Breast epithelium (tissue), 4 donors: ENCODE measurements at regions not wholly inside any gene's neighbourhood (a gene's known extent, or its start where the extent isn't known, plus 50 kb on each side); places are given as distances from the start of the nearest gene placed in this dataset.

Experiments
- DNase-seq, 2 donors: peaks; one replicate each; pipeline ENCODE4 v3.0.0-alpha.2; 2019; ENCODE audit warnings: low spot score in 2 of 2
- H3K27ac ChIP-seq, 2 donors: fragments of 200-600 bp; sonication (generic) in 1 of 2; one replicate each; pipeline ENCODE4 v1.5.1; 2016 to 2019; ENCODE audit warnings: mild to moderate bottlenecking in 1 of 2
- H3K27me3 ChIP-seq, 2 donors: fragments of 200-600 bp; sonication (generic) in 1 of 2; one replicate each; pipeline versions ENCODE4 v1.5.1 to v1.6.0; 2017 to 2019; ENCODE audit warnings: control low read depth in 1 of 2, mild to moderate bottlenecking in 1 of 2
- H3K36me3 ChIP-seq: fragments of 200-600 bp; one replicate; pipeline ENCODE4 v1.5.1; 2019
- H3K4me1 ChIP-seq, 2 donors: fragments of 200-600 bp; sonication (generic); one replicate each; pipeline ENCODE4 v1.5.1; 2016 to 2019; ENCODE audit warnings: control low read depth in 1 of 2
- H3K4me3 ChIP-seq, 3 donors: fragments of 200-600 bp; sonication (generic); 1 replicate in 2 of 3; 2 replicates in 1 of 3; pipeline ENCODE4 v1.5.1; 2016 to 2019; ENCODE audit warnings: mild to moderate bottlenecking in 3 of 3, moderate library complexity in 2 of 3
- H3K9me3 ChIP-seq, 2 donors: fragments of 200-600 bp; sonication (generic) in 1 of 2; one replicate each; pipeline ENCODE4 v1.5.1; 2016 to 2019; ENCODE audit warnings: control low read depth in 1 of 2
- POLR2A ChIP-seq: fragments of 450-650 bp; IDR thresholded peaks from one replicate; pipeline ENCODE4 v1.6.1; 2016; ENCODE audit warnings: antibody characterized with exemption, mild to moderate bottlenecking, moderate library complexity
- POLR2AphosphoS5 ChIP-seq, 3 donors: sonication (generic); formaldehyde crosslinking; IDR thresholded peaks; one replicate each; pipeline ENCODE4 v1.6.1; 2017; ENCODE audit warnings: antibody characterized with exemption in 3 of 3
- intact Hi-C: fragments of 100-400 bp; cut with DNase I; formaldehyde crosslinking; loops from one replicate; pipeline ENCODE4 v1.15.1; 2023; ENCODE audit warnings: low total_unique reads
- TF ChIP-seq, protein P1 (sequence below), 3 donors: fragments of 450-650 bp; IDR thresholded peaks; one replicate each; pipeline ENCODE4 v1.5.1; 2016 to 2017; ENCODE audit warnings: antibody characterized with exemption in 3 of 3, mild to moderate bottlenecking in 3 of 3, moderate library complexity in 3 of 3

GRCh38 chr3:176514297-176514696 lies 683.0 kb downstream of the TBL1XR1 start:
- Histone ChIP-seq H3K4me3 (no peak overlapping the region), H3K36me3 (no peaks in the 10 kb centered on the region), H3K27me3 (no peaks in the 10 kb centered on the region), H3K9me3 (peaks cover 41 to 61% of the 10 kb centered on the region in 2 donors), H3K4me1 (no peaks in the 10 kb centered on the region), H3K27ac (no peak overlapping the region)
- intact Hi-C loops, result no loop called here
- TF ChIP-seq, protein P1, sequence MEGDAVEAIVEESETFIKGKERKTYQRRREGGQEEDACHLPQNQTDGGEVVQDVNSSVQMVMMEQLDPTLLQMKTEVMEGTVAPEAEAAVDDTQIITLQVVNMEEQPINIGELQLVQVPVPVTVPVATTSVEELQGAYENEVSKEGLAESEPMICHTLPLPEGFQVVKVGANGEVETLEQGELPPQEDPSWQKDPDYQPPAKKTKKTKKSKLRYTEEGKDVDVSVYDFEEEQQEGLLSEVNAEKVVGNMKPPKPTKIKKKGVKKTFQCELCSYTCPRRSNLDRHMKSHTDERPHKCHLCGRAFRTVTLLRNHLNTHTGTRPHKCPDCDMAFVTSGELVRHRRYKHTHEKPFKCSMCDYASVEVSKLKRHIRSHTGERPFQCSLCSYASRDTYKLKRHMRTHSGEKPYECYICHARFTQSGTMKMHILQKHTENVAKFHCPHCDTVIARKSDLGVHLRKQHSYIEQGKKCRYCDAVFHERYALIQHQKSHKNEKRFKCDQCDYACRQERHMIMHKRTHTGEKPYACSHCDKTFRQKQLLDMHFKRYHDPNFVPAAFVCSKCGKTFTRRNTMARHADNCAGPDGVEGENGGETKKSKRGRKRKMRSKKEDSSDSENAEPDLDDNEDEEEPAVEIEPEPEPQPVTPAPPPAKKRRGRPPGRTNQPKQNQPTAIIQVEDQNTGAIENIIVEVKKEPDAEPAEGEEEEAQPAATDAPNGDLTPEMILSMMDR (IDR thresholded peaks at IDR 0.05), result peak in 1 of 3 donors; percentile 21
- TF ChIP-seq POLR2AphosphoS5 (IDR thresholded peaks at IDR 0.05), result no peak
- DNase-seq, result no peak

DNA sequence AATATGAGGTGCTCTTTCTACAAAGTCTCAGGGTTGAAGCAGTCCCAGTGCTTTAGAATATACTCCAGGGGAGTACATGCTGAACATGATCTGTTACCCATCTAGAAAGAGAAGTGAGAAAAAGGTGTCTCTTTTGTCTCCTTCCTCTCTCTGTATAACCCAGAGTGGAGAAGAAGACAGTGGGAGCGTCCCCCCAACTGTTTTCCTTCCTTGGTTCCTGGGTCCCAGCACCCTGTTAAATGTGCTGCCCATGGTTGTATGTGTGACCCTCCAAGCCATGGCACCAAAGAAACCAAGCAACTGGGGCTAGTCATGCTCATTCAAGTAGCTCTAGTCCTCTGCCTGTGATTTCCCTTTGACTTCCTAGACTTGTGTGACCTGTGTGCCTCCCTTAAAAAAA lies 683.7 kb downstream of the TBL1XR1 start:
- intact Hi-C loops, result no loop called here
- H3K9me3 ChIP-seq, result peaks cover 41 to 62% of the 10 kb centered on the region in 2 donors
- no peak for DNase-seq

DNA sequence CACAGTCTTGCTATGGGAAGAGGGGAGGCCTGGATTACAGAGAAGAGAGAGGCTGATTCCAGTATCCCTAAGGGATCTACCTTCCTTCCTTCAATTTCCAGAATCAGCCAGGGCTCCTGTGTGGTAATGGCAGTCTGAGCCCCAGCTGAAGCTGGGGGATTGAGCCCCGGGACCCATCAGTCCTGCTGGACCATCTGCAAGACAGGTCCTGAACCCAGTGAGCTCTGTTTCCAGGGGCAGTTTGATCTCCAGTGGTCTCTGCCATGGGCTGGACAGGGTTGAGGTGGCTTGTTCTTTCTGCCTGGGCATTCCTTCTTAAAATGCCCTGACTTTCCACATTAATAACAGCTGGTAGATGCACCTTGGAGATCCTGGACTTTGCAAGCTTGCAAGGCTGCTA lies 685.2 kb downstream of the TBL1XR1 start:
- no peak for DNase-seq
- Histone ChIP-seq H3K27ac (no peak overlapping the region), H3K4me3 (no peak overlapping the region), H3K36me3 (no peaks in the 10 kb centered on the region), H3K9me3 (peaks cover 41 to 68% of the 10 kb centered on the region in 2 donors), H3K27me3 (no peaks in the 10 kb centered on the region), H3K4me1 (no peaks in the 10 kb centered on the region)
- intact Hi-C loops, result no loop called here
- no peak for TF ChIP-seq POLR2AphosphoS5 (IDR thresholded peaks at IDR 0.05)
- TF ChIP-seq, protein P1 (IDR thresholded peaks at IDR 0.05), result no peak
- no peak for TF ChIP-seq POLR2A

More for the DNA sequence above, 683.7 kb downstream of the TBL1XR1 start:
- Histone ChIP-seq H3K27me3 (no peaks in the 10 kb centered on the region), H3K36me3 (no peaks in the 10 kb centered on the region), H3K4me3 (no peak overlapping the region), H3K4me1 (no peaks in the 10 kb centered on the region), H3K27ac (no peak overlapping the region)
- TF ChIP-seq POLR2AphosphoS5 (IDR thresholded peaks at IDR 0.05), result no peak
- TF ChIP-seq, protein P1 (IDR thresholded peaks at IDR 0.05), result no peak
- TF ChIP-seq POLR2A, result no peak

GRCh38 chr3:176510097-176510496 lies 687.2 kb downstream of the TBL1XR1 start:
- H3K27me3 ChIP-seq, result no peaks in the 10 kb centered on the region
- no peak for DNase-seq
- TF ChIP-seq, protein P1 (IDR thresholded peaks at IDR 0.05), result no peak
- TF ChIP-seq POLR2A, result no peak
- no peak for TF ChIP-seq POLR2AphosphoS5 (IDR thresholded peaks at IDR 0.05)
- no peak overlapping the region for H3K27ac ChIP-seq
- no peak overlapping the region for H3K4me3 ChIP-seq
- intact Hi-C loops, result no loop called here
- H3K36me3 ChIP-seq, result no peaks in the 10 kb centered on the region
- peaks cover 37 to 57% of the 10 kb centered on the region in 2 donors for H3K9me3 ChIP-seq
- no peaks in the 10 kb centered on the region for H3K4me1 ChIP-seq

DNA sequence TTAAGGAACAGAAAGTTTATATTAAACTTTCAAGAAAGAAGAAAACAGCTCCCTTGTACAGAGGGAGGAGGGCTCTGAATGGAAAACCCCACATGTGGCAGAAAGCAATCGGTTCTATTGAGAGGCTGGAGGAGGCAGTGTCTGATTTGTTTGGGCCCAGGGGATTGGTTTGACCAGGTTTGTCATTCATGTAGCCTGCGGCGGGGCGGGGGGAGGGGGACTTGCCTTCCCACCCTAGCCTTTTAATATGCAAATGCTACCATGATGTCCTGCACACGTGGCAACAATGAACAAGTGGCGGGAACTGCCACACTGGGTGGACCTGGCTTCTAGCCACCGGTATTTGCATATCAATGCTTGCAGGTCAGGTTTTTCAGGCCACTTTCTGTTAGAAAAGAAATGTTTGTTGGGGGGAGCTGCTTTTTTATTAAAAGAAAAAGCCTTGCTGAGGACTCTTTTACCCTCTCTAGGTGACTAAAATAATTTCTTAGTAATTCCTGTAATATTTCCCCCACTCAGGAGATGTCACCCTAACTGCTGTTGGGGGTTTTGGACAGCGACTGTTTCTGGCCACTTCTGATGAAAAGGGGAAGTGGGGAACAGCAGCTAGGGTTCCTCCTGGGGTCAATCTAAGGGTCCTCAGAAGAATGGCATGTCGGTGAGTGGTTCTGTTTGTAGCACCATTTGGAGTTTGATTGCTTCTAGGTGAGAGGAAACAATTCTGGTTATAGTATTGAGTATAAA lies 691.2 kb downstream of the TBL1XR1 start:
- Histone ChIP-seq H3K36me3 (no peaks in the 10 kb centered on the region), H3K4me3 (no peak overlapping the region), H3K9me3 (peaks cover 0 to 16% of the 10 kb centered on the region in 2 donors), H3K4me1 (no peaks in the 10 kb centered on the region), H3K27me3 (no peaks in the 10 kb centered on the region), H3K27ac (no peak overlapping the region)
- intact Hi-C loops, result no loop called here
- DNase-seq, result no peak
- TF ChIP-seq POLR2AphosphoS5 (IDR thresholded peaks at IDR 0.05) (no peak), POLR2A (no peak)
- TF ChIP-seq, protein P1 (IDR thresholded peaks at IDR 0.05), result no peak
